Activated CD8-positive, alpha-beta memory T cell treated with anti-CD3 and anti-CD28 coated beads, Interleukin-2, amount 10 ng/mL, durations not matched to agents 7 days and 5 days (primary cell): ENCODE measurements at regions not wholly inside any gene's neighbourhood (a gene's known extent, or its start where the extent isn't known, plus 50 kb on each side); places are given as distances from the start of the nearest gene placed in this dataset.

Experiments used
- ATAC-seq: fragments of 150-1000 bp; cut with Tn5 transposase; one replicate; pipeline ENCODE4 v1.10.0; 2021; ENCODE audit warnings: moderate library complexity
- CTCF ChIA-PET: fragments of 350-600 bp; sonication (Branson Sonifier 250); formaldehyde crosslinking; loops from one replicate; lab custom pipeline; 2021; ENCODE audit warnings: antibody characterized with exemption; lab: Charles Lee
- DNase-seq: peaks from one replicate; pipeline ENCODE4 v3.0.0-alpha.2; 2020
- H3K27ac Mint-ChIP-seq: one replicate; pipeline ENCODE4 v1.8.0; 2021; ENCODE audit warnings: mild to moderate bottlenecking, mixed read lengths
- H3K27me3 Mint-ChIP-seq: one replicate; pipeline ENCODE4 v1.8.0; 2021; ENCODE audit warnings: mixed read lengths
- H3K36me3 Mint-ChIP-seq: one replicate; pipeline ENCODE4 v1.8.0; 2021; ENCODE audit warnings: mild to moderate bottlenecking, mixed read lengths
- H3K4me1 Mint-ChIP-seq: one replicate; pipeline ENCODE4 v1.8.0; 2021; ENCODE audit warnings: mixed read lengths
- H3K4me3 Mint-ChIP-seq: one replicate; pipeline ENCODE4 v1.8.0; 2021; ENCODE audit warnings: mild to moderate bottlenecking, moderate library complexity, mixed read lengths
- H3K9me3 Mint-ChIP-seq: one replicate; pipeline ENCODE4 v1.8.0; 2022; ENCODE audit warnings: low read depth, mixed read lengths

DNA sequence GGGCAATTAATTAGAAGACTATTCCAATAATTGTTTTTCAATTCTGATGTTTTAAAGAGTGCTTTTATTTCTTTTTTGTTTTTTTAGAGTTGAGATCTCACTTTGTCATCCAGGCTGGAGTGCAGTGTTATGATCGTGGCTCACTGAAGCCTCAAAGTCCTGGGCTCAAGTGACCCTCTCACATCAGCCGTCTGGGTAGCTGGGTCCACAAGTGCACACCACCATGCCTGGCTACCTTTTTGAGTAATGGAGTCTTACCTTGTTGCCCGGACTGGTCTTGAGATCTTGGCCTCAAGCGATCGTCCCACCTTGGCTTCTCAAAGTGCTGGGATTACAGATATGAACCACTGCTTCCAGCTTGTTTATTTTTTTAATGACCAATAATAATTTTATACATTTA, 207.8 kb downstream of the NDFIP2 start:
- no peak for ATAC-seq
- H3K27ac Mint-ChIP-seq: no peak overlapping the region
- no peaks in the 10 kb centered on the region for H3K27me3 Mint-ChIP-seq
- no peaks in the 10 kb centered on the region for H3K9me3 Mint-ChIP-seq
- H3K4me1 Mint-ChIP-seq: no peaks in the 10 kb centered on the region
- H3K36me3 Mint-ChIP-seq: no peaks in the 10 kb centered on the region
- no peak for DNase-seq
- no peak overlapping the region for H3K4me3 Mint-ChIP-seq
- CTCF ChIA-PET: no interaction called here

DNA sequence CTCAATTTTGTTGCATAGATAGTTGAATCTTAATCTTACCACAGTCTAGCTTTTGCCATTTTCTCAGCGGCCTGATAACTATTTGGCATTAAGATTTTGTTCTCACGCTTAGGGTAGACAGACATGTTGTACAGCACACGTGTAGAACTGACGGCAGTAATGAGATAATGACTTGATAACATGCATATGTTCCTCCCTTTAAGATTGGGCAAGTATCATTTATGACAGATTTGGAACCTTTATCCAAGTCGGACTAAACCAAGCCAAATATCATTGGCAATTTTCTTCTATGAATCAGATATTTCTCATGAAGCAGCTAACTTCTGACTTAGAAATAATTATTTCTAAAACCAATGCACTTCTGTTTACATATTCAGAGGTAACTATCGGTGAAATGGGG, 205.5 kb downstream of the NDFIP2 start:
- H3K27ac Mint-ChIP-seq: no peak overlapping the region
- H3K4me3 Mint-ChIP-seq: no peak overlapping the region
- ATAC-seq: no peak
- no peaks in the 10 kb centered on the region for H3K36me3 Mint-ChIP-seq
- CTCF ChIA-PET: no interaction called here
- no peaks in the 10 kb centered on the region for H3K4me1 Mint-ChIP-seq
- no peak for DNase-seq
- no peaks in the 10 kb centered on the region for H3K9me3 Mint-ChIP-seq
- H3K27me3 Mint-ChIP-seq: no peaks in the 10 kb centered on the region

DNA sequence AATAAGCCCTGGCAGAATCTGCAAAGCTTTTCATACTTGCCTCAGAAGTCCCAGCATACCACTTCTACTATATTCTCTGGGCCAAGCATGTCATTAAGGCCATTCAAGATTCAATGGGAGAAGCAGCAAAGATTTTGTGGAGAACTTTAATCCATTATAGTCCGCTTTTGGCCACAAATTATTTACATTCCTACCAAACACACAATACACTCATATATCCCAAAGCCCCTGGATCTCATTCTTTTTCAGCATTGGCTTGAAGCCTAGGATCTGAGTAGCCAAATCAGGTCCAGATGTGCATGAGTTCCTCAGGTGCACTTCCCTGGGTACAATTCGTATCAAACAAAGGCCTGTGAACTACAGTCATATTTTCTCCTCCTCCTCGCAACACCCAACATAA, 203.4 kb downstream of the NDFIP2 start:
- CTCF ChIA-PET: no interaction called here
- Mint-ChIP-seq H3K27me3 (peaks cover under 1% of the 10 kb centered on the region), H3K4me3 (no peak overlapping the region), H3K27ac (no peak overlapping the region), H3K9me3 (no peaks in the 10 kb centered on the region), H3K4me1 (no peaks in the 10 kb centered on the region), H3K36me3 (no peaks in the 10 kb centered on the region)
- DNase-seq: no peak
- no peak for ATAC-seq

DNA sequence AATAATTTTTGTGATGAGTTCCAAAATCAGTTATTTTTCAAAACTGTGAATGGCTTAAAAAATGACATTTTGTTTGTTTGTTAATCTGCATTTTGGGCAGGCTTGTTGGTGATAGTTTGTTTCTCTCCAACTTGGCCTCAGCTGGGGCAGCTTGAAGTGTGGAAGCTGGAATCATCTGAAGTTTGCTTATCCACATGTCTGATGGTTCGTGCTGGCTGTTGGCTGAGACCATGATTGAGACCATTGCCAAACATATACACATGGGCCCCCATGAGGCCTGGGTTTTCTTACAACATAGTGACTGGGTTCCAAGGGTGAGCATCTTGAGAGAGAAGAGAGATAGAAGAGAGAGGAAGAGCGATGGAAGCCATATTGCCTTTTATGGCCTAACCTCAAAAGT, 201.2 kb downstream of the NDFIP2 start:
- DNase-seq (no peak), ATAC-seq (no peak)
- H3K4me3 Mint-ChIP-seq: no peak overlapping the region
- no peaks in the 10 kb centered on the region for H3K4me1 Mint-ChIP-seq
- H3K9me3 Mint-ChIP-seq: no peaks in the 10 kb centered on the region
- H3K27me3 Mint-ChIP-seq: peaks cover 3% of the 10 kb centered on the region
- H3K27ac Mint-ChIP-seq: no peak overlapping the region
- CTCF ChIA-PET: no interaction called here
- no peaks in the 10 kb centered on the region for H3K36me3 Mint-ChIP-seq

DNA sequence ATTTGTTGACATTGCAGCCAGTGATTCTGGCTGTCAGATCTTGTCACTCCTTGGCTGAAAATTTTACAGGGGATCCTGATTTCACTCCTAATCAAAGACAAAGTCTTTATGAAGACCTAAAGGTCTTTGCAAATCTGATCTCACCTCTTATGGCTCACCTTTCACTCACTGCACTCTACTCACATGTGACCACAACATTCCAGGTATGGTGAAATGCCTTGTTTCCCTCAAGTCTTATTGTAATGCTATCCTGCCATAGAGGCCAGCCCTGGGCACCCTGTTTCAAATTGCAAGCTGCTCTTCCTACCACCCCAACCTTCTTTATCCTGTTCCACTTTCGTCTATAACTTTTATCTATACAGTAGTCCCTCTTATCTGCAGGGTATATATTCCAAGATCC, 200.1 kb downstream of the NDFIP2 start:
- peaks cover 3% of the 10 kb centered on the region for H3K27me3 Mint-ChIP-seq
- H3K9me3 Mint-ChIP-seq: no peaks in the 10 kb centered on the region
- H3K36me3 Mint-ChIP-seq: no peaks in the 10 kb centered on the region
- CTCF ChIA-PET: interaction anchor here (0.9 kb wide), 1 partner anchor 14 kb away, joined by 3 read pairs; no protein-coding TSS in a partner anchor
- ATAC-seq (no peak), DNase-seq (no peak)
- no peak overlapping the region for H3K27ac Mint-ChIP-seq
- no peaks in the 10 kb centered on the region for H3K4me1 Mint-ChIP-seq
- H3K4me3 Mint-ChIP-seq: no peak overlapping the region

DNA sequence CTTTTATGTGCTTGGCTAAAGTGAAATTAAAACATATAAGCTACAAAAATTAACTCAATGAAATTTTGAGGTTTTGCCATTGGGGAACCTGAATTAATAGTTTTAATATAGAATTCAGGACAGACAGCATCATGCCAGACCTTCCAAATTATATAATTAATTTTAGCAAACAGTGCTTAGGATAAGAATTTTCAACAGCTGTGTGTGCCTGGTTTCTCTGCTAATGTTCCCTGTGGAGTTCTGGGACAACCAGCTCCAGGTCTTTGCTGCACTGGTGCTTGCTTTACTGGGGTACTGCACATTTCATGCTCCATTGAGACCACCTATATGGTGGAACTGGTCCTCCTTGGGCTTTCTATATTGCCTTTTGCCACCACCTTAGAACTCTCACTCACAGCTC, 199.5 kb downstream of the NDFIP2 start:
- no peaks in the 10 kb centered on the region for H3K36me3 Mint-ChIP-seq
- H3K4me3 Mint-ChIP-seq: no peak overlapping the region
- DNase-seq: no peak
- H3K9me3 Mint-ChIP-seq: no peaks in the 10 kb centered on the region
- peaks cover 3% of the 10 kb centered on the region for H3K27me3 Mint-ChIP-seq
- ATAC-seq: no peak
- CTCF ChIA-PET: interaction anchor here (0.9 to 1.1 kb wide), 2 partner anchors 9 to 13 kb away, joined by 3 read pairs; no protein-coding TSS in a partner anchor
- no peaks in the 10 kb centered on the region for H3K4me1 Mint-ChIP-seq
- no peak overlapping the region for H3K27ac Mint-ChIP-seq

DNA sequence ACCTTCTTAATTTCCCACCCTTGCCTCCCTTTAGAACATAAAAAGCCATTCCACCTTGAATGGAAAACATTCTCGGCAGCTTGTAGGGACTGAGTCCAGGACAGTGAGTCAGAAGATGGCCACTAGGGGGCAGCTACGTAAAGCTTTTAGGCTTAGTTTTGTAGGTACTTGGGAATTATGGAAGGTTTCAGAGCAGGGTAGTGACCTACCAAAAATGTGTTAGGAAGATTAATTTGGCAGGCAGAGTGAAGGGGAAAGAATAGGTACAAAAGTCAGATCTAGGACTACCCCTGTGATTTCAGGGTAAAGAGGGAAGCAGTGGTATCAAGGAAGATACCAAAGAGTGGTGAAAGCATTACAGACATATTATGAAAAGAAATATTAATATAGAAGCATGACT, 198.4 kb downstream of the NDFIP2 start:
- CTCF ChIA-PET: interaction anchor here (0.6 to 1.7 kb wide), 9 partner anchors 8 to 1338 kb away, joined by 3 to 7 read pairs (median 3); no protein-coding TSS in a partner anchor
- ATAC-seq: peak; percentile 45
- no peaks in the 10 kb centered on the region for H3K36me3 Mint-ChIP-seq
- peaks cover 3% of the 10 kb centered on the region for H3K27me3 Mint-ChIP-seq
- no peak overlapping the region for H3K4me3 Mint-ChIP-seq
- no peaks in the 10 kb centered on the region for H3K4me1 Mint-ChIP-seq
- DNase-seq: peak; percentile 60
- no peak overlapping the region for H3K27ac Mint-ChIP-seq
- no peaks in the 10 kb centered on the region for H3K9me3 Mint-ChIP-seq

DNA sequence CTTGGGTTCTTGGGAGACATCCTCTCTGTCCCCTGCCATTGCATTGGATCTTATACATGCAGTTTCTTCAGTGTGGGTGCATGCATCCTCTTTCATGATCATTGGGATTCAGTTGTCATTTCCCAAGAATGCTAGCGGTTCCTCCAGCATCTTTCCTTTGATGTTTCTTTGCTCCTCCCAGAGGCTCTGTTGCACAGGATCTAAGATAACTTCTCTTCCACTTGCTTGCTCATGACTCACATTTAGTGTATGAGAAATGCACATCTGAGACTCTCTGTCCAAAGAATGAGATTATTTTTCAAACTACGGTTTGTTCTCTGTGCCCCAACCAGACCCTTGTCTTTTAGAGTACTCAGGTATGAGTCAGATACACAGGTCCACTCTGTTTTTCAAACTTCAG, 197.1 kb downstream of the NDFIP2 start:
- DNase-seq: no peak

DNA sequence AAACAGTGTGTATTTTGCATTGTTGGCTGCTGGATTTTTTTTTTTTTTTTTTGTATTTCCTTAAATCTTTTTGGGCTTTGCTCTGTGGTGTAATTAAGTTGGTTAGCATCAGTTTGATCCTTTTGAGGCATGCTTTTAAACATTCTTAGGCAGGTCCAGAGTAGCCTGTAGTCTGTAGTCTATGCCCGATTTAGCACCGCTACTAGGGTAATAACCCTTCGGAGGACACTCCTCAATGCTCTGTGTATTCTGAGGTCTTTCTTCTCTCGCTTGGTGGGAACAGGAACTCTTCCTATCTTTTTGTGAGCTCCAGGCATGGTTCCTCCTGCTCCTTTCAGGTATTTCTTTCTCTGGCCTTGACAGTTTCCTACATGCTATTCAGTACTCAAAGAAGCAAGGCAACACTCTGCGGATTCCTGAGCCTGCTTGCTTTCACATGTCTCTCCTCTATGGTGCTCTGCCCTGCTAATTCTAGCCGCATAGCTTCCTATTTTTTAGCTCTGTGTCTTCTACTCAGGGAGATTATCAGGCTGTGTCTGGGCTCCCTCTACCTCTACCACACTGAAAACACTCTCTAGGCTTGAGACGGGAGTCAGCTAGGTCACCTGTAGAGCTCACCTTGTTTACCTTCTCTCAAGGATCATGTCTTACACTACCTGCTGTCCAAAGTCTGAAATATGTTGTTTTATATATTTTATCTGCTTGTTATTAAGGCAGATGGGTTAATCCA, 195.1 kb downstream of the NDFIP2 start:
- Mint-ChIP-seq H3K4me3 (no peak overlapping the region), H3K4me1 (no peaks in the 10 kb centered on the region), H3K9me3 (no peaks in the 10 kb centered on the region), H3K36me3 (no peaks in the 10 kb centered on the region), H3K27me3 (peaks cover 3% of the 10 kb centered on the region), H3K27ac (no peak overlapping the region)
- CTCF ChIA-PET: no interaction called here
- no peak for ATAC-seq
- no peak for DNase-seq

More for the DNA sequence above, 197.1 kb downstream of the NDFIP2 start:
- H3K36me3 Mint-ChIP-seq: no peaks in the 10 kb centered on the region
- H3K27ac Mint-ChIP-seq: no peak overlapping the region
- ATAC-seq: no peak
- H3K4me3 Mint-ChIP-seq: no peak overlapping the region
- CTCF ChIA-PET: interaction anchor here (1.3 to 1.7 kb wide), 2 partner anchors 11 to 1339 kb away, joined by 4 read pairs; no protein-coding TSS in a partner anchor
- H3K27me3 Mint-ChIP-seq: peaks cover 3% of the 10 kb centered on the region
- no peaks in the 10 kb centered on the region for H3K9me3 Mint-ChIP-seq
- H3K4me1 Mint-ChIP-seq: no peaks in the 10 kb centered on the region

DNA sequence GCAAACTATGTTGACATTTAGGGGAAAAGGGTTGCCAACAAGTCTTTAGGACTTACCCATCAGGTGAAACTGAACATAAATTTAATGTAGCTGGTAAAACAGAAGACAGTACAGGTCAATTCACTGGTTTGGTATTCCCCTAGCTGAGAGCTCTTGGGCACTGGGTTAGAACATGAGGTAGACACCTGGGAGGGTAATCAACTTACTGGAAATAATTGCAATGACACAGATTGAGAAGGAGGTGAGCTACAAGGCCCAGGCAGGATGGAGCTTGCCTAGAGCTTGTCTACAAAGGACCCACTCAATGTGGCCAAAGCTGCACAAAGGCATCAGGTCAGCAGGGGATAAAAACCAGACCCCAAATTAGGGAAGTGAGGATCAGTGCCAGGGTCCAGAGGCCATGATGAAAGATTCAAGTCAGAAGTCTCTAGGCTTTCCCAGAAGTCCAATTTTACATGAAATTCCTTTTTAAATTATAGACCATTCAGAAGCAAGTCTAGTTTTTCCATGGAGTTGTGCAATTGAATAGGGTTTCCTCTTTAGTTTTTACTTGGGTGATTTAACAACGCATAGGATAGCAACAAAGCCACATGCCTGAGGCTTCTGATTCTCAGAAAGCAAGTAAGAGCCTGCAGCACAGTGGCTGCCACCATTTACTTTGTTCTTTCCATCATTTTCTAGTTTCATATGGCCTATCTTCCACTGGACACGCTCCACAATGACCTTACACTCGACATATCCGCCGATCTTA, 194.0 kb downstream of the NDFIP2 start:
- Mint-ChIP-seq H3K27ac (no peak overlapping the region), H3K4me1 (no peaks in the 10 kb centered on the region), H3K9me3 (no peaks in the 10 kb centered on the region), H3K36me3 (no peaks in the 10 kb centered on the region), H3K4me3 (no peak overlapping the region), H3K27me3 (peaks cover 3% of the 10 kb centered on the region)
- no peak for DNase-seq
- ATAC-seq: no peak
- CTCF ChIA-PET: no interaction called here

DNA sequence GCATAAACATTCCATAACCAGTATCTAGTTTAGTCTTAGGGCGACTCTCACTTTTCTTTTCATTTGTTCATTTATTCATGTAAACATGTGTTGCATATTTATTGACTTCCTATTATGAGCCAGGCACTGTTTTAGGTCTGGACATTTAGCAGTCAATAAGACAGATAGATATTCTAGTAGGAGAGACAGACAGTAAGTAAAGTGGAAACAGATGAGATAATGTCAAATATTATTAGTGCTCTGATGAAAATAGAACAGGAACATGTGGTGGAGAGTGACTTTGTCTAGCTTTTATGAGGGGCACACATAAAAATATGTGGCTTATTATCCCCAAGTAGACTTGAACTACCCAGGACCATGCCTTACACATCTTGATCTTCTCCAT, 193.0 kb downstream of the NDFIP2 start:
- Mint-ChIP-seq H3K36me3 (no peaks in the 10 kb centered on the region), H3K4me1 (no peaks in the 10 kb centered on the region), H3K27me3 (no peaks in the 10 kb centered on the region), H3K9me3 (no peaks in the 10 kb centered on the region), H3K4me3 (no peak overlapping the region), H3K27ac (no peak overlapping the region)
- ATAC-seq (no peak), DNase-seq (no peak)
- CTCF ChIA-PET: no interaction called here

DNA sequence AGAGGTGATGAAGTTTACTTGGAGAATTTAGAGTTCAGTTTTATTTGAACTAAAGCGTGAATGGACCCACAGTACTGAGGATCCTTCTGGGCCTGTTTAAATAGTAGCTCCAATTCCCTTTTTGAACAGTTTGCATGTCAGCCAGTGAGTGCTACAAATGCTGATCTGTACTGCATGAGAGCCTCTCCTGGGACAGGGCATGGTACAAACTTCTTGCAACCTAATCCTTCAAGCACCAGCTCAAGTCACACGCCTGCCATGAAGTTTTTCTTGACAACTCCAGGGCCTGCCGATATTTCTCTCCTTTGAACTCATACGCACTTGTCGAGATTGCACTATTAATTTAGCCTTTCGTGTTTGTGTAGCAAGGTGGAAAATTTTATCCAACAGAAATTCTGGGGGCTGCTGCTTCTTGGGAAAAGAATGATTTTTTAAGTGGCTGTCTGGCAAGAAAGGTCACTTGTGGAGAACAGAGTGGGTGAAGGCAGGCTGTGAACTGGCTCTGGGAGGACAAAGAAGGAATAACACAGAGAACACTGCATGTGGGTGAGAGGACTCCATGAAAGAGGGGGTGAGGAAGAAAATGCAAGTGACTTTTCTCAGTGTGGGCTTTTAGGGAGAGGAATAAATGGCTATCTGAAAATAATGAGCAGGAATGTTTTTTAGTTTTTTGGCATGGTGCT, 192.5 kb downstream of the NDFIP2 start:
- no peak overlapping the region for H3K4me3 Mint-ChIP-seq
- ATAC-seq (no peak), DNase-seq (no peak)
- no peaks in the 10 kb centered on the region for H3K9me3 Mint-ChIP-seq
- H3K27ac Mint-ChIP-seq: no peak overlapping the region
- H3K36me3 Mint-ChIP-seq: no peaks in the 10 kb centered on the region
- no peaks in the 10 kb centered on the region for H3K27me3 Mint-ChIP-seq
- H3K4me1 Mint-ChIP-seq: no peaks in the 10 kb centered on the region
- CTCF ChIA-PET: no interaction called here

DNA sequence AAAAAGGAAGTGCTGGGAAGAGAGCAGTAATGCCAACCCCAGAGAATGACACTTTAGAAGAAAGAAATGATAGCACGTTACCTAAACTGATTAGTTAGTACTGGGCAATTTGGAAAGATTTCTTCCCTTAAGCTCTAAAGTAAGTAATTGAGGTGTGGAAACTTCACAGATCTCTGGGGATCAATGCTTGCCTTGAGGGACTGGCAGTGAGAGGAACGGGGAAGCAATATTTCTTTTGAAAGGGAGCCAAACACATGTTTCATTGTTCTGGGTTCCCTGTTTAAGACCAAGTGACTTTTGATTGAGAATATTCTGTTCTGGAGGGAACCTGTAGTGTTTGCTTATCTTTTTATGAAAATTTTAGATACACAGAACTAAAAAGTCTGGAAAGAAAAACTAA, 190.5 kb downstream of the NDFIP2 start:
- H3K36me3 Mint-ChIP-seq: no peaks in the 10 kb centered on the region
- no peak for DNase-seq
- no peak overlapping the region for H3K27ac Mint-ChIP-seq
- no peaks in the 10 kb centered on the region for H3K9me3 Mint-ChIP-seq
- H3K4me3 Mint-ChIP-seq: no peak overlapping the region
- no peak for ATAC-seq
- H3K4me1 Mint-ChIP-seq: no peaks in the 10 kb centered on the region
- no peaks in the 10 kb centered on the region for H3K27me3 Mint-ChIP-seq
- CTCF ChIA-PET: interaction anchor here (1.0 kb wide), 1 partner anchor 8 kb away, joined by 3 read pairs; no protein-coding TSS in a partner anchor
